MM.1S (cell line): ENCODE measurements at regions not wholly inside any gene's neighbourhood (a gene's known extent, or its start where the extent isn't known, plus 50 kb on each side); places are given as distances from the start of the nearest gene placed in this dataset.

Experiments
- CTCF ChIP-seq: fragments of 300-600 bp; sonication (generic); IDR thresholded peaks from 2 replicates; pipeline ENCODE4 v1.5.1; 2016; ENCODE audit warnings: antibody characterized with exemption, low read length, mixed read lengths
- EZH2phosphoT487 ChIP-seq: fragments of 300-600 bp; sonication (generic); IDR thresholded peaks from 2 replicates; pipeline ENCODE4 v1.6.1; 2018; ENCODE audit warnings: antibody characterized with exemption, low read length

GRCh38 chr18:42658171-42658570 is 457.3 kb downstream of the RIT2 start:
- TF ChIP-seq CTCF (no peak), EZH2phosphoT487 (no peak)
